ENCODE measurements at regions not wholly inside any gene's neighbourhood (a gene's known extent, or its start where the extent isn't known, plus 50 kb on each side); places are given as distances from the start of the nearest gene placed in this dataset.

- H3K36me3 ChIP-seq: no peaks in the 10 kb centered on the region
- no peaks in the 10 kb centered on the region for H3K9me3 ChIP-seq
- 87 to 93% methylated on average over 2 of the region's 2 CpGs for WGBS, 2 donors
- DNase-seq (no peak), ATAC-seq (ENCODE audit: low FRiP score in 2 of 2) (no peak)
- TF ChIP-seq CTCF (IDR thresholded peaks at IDR 0.05): no peak
- no peak for TF ChIP-seq POLR2AphosphoS5 (IDR thresholded peaks at IDR 0.05)
- no peak for TF ChIP-seq EP300 (IDR thresholded peaks at IDR 0.05)
- no peak for TF ChIP-seq POLR2A (IDR thresholded peaks at IDR 0.05)
- H3K27ac ChIP-seq: no peak overlapping the region
- H3K4me1 ChIP-seq: no peaks in the 10 kb centered on the region
- no peak overlapping the region for H3K4me3 ChIP-seq
- no peaks in the 10 kb centered on the region for H3K27me3 ChIP-seq
Measured at GRCh38 chr4:19888587-19888986, 363.1 kb upstream of the SLIT2 start.

GRCh38 chr4:19883841-19884240 is 367.9 kb upstream of the SLIT2 start:
- Histone ChIP-seq H3K36me3 (no peaks in the 10 kb centered on the region), H3K4me1 (no peaks in the 10 kb centered on the region), H3K9me3 (no peaks in the 10 kb centered on the region), H3K27ac (no peak overlapping the region), H3K4me3 (no peak overlapping the region), H3K27me3 (no peaks in the 10 kb centered on the region)
- ATAC-seq (ENCODE audit: low FRiP score in 2 of 2) (no peak), DNase-seq (no peak)
- TF ChIP-seq POLR2AphosphoS5 (IDR thresholded peaks at IDR 0.05) (no peak), CTCF (IDR thresholded peaks at IDR 0.05) (no peak), EP300 (IDR thresholded peaks at IDR 0.05) (no peak), POLR2A (IDR thresholded peaks at IDR 0.05) (no peak)

GRCh38 chr4:19880206-19880605 is 371.5 kb upstream of the SLIT2 start:
- DNase-seq (no peak), ATAC-seq (ENCODE audit: low FRiP score in 2 of 2) (peak in 1 of 2 donors; percentile 39)
- WGBS, 2 donors: 43 to 49% methylated on average over 5 of the region's 5 CpGs
- TF ChIP-seq POLR2AphosphoS5 (IDR thresholded peaks at IDR 0.05) (peak in 1 of 2 donors; percentile 70), CTCF (IDR thresholded peaks at IDR 0.05) (no peak), POLR2A (IDR thresholded peaks at IDR 0.05) (no peak)
- Histone ChIP-seq H3K4me3 (no peak overlapping the region), H3K36me3 (no peaks in the 10 kb centered on the region), H3K27ac (no peak overlapping the region), H3K27me3 (no peaks in the 10 kb centered on the region), H3K4me1 (no peaks in the 10 kb centered on the region), H3K9me3 (no peaks in the 10 kb centered on the region)

- H3K36me3 ChIP-seq: no peaks in the 10 kb centered on the region
- 50 to 55% methylated on average over 5 of the region's 5 CpGs for WGBS, 2 donors
- no peak overlapping the region for H3K27ac ChIP-seq
- H3K4me1 ChIP-seq: no peaks in the 10 kb centered on the region
- no peak for DNase-seq
- H3K4me3 ChIP-seq: no peak overlapping the region
- no peaks in the 10 kb centered on the region for H3K27me3 ChIP-seq
- no peak for ATAC-seq (ENCODE audit: low FRiP score in 2 of 2)
- no peaks in the 10 kb centered on the region for H3K9me3 ChIP-seq
- TF ChIP-seq EP300 (IDR thresholded peaks at IDR 0.05): no peak
- no peak for TF ChIP-seq CTCF (IDR thresholded peaks at IDR 0.05)
- no peak for TF ChIP-seq POLR2AphosphoS5 (IDR thresholded peaks at IDR 0.05)
- no peak for TF ChIP-seq POLR2A (IDR thresholded peaks at IDR 0.05)
Measured at GRCh38 chr4:19879330-19879729, 372.4 kb upstream of the SLIT2 start.

- no peak for DNase-seq
- Histone ChIP-seq H3K36me3 (no peaks in the 10 kb centered on the region), H3K4me3 (no peak overlapping the region), H3K27me3 (no peaks in the 10 kb centered on the region), H3K4me1 (no peaks in the 10 kb centered on the region), H3K9me3 (no peaks in the 10 kb centered on the region), H3K27ac (no peak overlapping the region)
- TF ChIP-seq POLR2AphosphoS5 (IDR thresholded peaks at IDR 0.05) (no peak), EP300 (IDR thresholded peaks at IDR 0.05) (no peak)
- no peak for ATAC-seq (ENCODE audit: low FRiP score in 2 of 2)
- 75 to 87% methylated on average over 1 of the region's 1 CpG for WGBS, 2 donors
Measured at GRCh38 chr4:19857991-19858390, 393.7 kb upstream of the SLIT2 start.
